Mononuclear cell (primary cell): ENCODE measurements at regions not wholly inside any gene's neighbourhood (a gene's known extent, or its start where the extent isn't known, plus 50 kb on each side); places are given as distances from the start of the nearest gene placed in this dataset.

Source experiments
- H3K27me3 ChIP-seq: 2 replicates; pipeline ENCODE4 v1.6.0; 2011; ENCODE audit warnings: low read length, control low read depth; ENCODE audit not compliant: insufficient read depth
- H3K4me1 ChIP-seq: 2 replicates; pipeline ENCODE4 v1.5.1; 2011; ENCODE audit warnings: mild to moderate bottlenecking, low read length, control low read depth; ENCODE audit not compliant: insufficient read depth
- H3K4me3 ChIP-seq: 2 replicates; pipeline ENCODE4 v1.5.1; 2011; ENCODE audit warnings: mild to moderate bottlenecking, low read length, moderate library complexity
- H3K9me3 ChIP-seq: 2 replicates; pipeline ENCODE4 v1.5.1; 2011; ENCODE audit warnings: low read depth, mild to moderate bottlenecking, control low read depth, low read length

GRCh38 chr5:1748271-1748670, 51.4 kb downstream of the MRPL36 start:
- no peak overlapping the region for H3K4me3 ChIP-seq
- no peaks in the 10 kb centered on the region for H3K9me3 ChIP-seq
- no peaks in the 10 kb centered on the region for H3K4me1 ChIP-seq
- no peaks in the 10 kb centered on the region for H3K27me3 ChIP-seq

GRCh38 chr5:1747803-1748085, 51.9 kb downstream of the MRPL36 start:
- no peaks in the 10 kb centered on the region for H3K9me3 ChIP-seq
- no peaks in the 10 kb centered on the region for H3K4me1 ChIP-seq
- H3K4me3 ChIP-seq, result no peak overlapping the region
- H3K27me3 ChIP-seq, result no peaks in the 10 kb centered on the region

- H3K4me3 ChIP-seq, result no peak overlapping the region
- H3K27me3 ChIP-seq, result peaks cover 2% of the 10 kb centered on the region
- no peaks in the 10 kb centered on the region for H3K4me1 ChIP-seq
- no peaks in the 10 kb centered on the region for H3K9me3 ChIP-seq
Observed at GRCh38 chr5:1747079-1747802, 52.4 kb downstream of the MRPL36 start.

DNA sequence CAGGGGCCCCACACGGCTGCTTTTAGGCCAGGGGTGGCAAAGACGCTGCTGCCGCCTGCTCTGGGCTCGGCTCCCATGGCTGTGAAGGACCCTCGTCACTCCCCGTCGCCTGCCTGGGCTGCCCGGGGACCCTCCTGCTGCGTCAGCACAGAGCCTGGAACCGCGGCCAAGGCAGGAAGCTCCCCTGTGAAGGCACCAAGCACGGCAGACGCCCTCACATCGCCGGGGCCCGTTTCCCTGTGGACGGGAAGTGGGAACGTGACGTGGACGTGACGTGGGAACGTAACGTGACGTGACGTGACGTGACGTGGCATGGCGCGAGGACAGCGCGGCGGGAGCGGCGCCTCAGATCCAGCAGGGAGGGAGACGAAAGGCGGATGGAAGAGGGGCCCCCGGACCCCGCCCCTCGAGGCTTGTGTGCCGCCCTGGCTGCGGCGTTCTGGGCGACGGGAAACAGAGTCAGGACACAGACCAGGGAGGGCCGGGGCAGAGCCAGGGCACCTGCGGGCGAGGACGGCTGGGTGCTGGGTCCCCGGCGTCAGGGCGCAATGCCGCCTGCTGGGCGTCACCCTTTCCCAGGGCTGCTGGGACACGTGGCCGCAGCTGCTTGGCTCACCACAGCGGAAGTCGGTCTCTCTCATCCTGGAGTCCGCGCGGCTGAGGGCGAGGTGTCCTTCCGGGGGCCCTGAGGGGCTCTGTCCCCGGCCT, 53.1 kb downstream of the MRPL36 start:
- no peaks in the 10 kb centered on the region for H3K9me3 ChIP-seq
- H3K4me1 ChIP-seq, result no peaks in the 10 kb centered on the region
- no peak overlapping the region for H3K4me3 ChIP-seq
- peaks cover 2% of the 10 kb centered on the region for H3K27me3 ChIP-seq

DNA sequence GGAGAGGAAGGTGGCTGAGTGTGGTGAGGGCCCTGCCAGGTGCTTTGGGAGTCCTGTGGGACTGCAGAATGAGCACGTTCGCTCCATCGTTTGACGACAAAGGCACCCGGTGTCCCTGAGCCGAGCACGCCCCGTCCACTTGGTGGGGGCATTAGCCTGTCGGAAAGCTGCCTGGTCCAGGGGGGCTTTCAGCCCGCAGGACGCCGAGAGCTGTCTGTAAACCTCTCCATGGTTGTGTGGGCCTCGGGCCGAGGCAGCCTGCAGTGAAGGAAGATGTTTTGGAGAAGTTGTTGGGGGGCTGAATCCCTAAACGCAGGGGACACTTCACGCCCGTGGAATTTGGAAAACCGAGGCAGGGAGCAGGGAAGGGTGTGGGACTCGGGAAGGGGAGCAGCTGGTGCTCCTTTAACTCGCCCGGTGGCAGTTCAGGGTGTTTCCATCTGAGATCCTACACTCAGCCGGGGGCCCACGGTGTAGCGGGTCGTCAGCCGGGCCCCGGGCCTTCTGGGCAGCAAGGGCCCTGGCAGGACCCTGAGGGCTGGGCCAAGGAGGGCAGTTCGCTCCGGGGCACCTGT, 53.8 kb downstream of the MRPL36 start:
- H3K4me3 ChIP-seq, result no peak overlapping the region
- peaks cover 2% of the 10 kb centered on the region for H3K27me3 ChIP-seq
- H3K9me3 ChIP-seq, result no peaks in the 10 kb centered on the region
- no peaks in the 10 kb centered on the region for H3K4me1 ChIP-seq

- H3K27me3 ChIP-seq, result peaks cover 2% of the 10 kb centered on the region
Observed at GRCh38 chr5:1745123-1745795, 54.4 kb downstream of the MRPL36 start.

DNA sequence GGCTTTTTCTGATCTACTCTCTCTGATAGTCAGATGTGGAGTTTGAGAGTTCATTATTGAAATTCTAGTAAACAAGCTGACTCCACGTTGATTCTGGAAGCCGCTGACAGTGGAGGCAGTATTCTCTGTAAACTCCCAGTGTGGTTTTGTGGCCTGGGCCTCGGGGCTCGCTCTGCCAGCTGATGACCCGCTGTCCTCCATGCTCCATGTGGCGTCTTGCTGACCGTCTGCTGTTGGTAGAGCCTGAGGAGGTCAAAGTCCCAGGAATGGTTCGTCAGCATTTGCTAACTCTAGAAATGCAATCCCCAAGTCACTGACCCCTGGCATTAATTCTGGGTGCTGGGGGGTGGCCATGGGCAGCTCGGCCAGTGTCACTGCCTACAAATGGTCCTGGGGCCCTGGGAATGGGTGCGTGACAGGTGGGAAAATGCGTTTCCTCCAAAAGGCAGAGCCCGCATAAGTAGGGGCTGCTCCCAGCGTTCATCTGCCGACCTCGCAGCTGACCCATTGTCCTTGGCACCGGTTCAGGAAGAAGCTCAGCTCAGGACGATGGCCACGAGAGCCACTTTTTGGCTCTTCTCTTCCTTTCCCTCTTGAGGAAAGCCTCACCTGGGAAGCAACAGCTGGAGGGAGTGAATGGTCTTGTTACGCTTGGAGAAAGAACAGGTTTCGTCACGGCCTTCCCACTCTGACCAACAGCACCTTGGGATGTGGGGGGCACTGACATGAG, 55.1 kb downstream of the MRPL36 start:
- H3K4me1 ChIP-seq, result no peaks in the 10 kb centered on the region
- H3K27me3 ChIP-seq, result peaks cover 2% of the 10 kb centered on the region
- peaks cover 9% of the 10 kb centered on the region for H3K9me3 ChIP-seq
- H3K4me3 ChIP-seq, result no peak overlapping the region

More at GRCh38 chr5:1745123-1745795, 54.4 kb downstream of the MRPL36 start:
- no peaks in the 10 kb centered on the region for H3K4me1 ChIP-seq
- H3K4me3 ChIP-seq, result no peak overlapping the region
- peaks cover 4% of the 10 kb centered on the region for H3K9me3 ChIP-seq

- peaks cover 9% of the 10 kb centered on the region for H3K9me3 ChIP-seq
- peaks cover 2% of the 10 kb centered on the region for H3K27me3 ChIP-seq
- no peaks in the 10 kb centered on the region for H3K4me1 ChIP-seq
- no peak overlapping the region for H3K4me3 ChIP-seq
Observed at GRCh38 chr5:1743769-1744085, 55.9 kb downstream of the MRPL36 start.

DNA sequence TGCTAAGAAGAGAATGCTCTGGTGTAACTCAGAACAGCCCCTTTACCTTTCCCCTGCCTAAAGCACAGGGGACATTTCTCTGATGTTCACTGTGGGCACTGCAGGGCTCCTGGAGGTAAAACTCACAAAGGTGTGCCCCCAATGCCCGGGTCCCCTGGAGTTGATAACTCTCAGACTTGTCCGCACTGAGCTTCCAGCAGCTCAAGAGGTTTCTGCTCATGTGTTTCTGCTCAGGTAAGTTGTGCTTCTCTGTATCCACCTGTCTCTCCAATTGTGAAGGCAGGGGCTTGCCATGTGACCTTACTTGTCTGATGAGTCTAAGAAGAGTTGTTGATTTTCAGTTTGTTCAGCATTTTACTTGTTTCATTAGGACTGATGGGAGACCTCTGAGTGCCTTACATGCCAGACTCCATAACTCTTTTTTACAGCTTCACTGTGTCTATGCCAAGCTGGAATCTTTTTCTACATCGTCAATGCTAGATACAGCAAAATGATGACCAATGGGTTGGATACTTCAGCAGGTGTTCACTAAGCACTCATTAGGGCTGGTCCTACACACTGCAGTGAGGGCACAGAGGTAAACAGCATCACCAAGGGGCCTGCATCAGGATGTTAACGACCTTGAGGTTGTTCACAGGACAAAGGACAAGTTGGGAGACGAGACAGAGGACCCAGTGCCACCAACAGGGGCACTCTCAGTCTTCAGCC, 56.4 kb downstream of the MRPL36 start:
- Histone ChIP-seq H3K4me3 (no peak overlapping the region), H3K27me3 (peaks cover 2% of the 10 kb centered on the region), H3K9me3 (peaks cover 9% of the 10 kb centered on the region), H3K4me1 (no peaks in the 10 kb centered on the region)

GRCh38 chr5:1737790-1738405, 61.7 kb downstream of the MRPL36 start:
- Histone ChIP-seq H3K9me3 (peaks cover 9% of the 10 kb centered on the region), H3K27me3 (peaks cover 2% of the 10 kb centered on the region), H3K4me1 (no peaks in the 10 kb centered on the region), H3K4me3 (no peak overlapping the region)

DNA sequence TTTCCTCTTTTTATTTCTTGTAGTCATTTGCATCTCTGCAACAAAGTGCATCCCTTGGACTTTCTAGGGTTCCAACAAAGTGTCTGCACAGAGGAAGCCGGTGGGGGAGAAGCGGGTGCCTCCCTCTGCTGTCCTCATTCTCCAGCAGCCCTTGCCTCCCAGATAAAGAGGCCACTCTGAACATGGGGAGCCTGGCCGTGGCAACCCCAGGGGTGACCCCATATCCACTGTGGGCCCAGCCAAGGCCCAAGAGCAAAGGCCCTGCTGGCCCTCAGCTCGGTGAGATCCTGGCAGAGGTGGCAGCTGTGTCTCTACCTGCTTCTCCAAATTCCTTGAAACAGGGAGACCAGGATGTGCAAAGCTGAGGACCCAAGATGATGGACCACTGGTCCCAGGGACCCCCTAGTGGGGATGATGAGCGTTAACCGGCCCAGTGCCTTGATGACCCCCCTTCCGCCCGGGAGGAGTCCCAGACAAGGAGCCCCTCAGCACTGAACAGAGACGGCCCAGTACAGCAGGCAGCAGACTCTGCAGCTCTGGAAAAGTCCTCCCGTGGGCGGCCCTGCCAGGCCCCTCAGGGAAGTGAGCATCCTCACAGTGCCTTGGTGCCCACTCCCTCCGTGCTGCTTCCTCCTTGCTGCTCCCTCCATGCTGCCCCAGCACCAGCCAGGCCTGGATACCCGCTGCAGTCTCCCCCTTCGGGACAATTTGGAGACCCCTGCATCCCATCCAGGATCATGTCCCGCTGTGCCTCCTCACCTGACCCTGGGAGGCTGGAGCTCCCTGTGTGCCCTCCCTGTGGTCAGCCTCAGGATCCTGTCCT, 62.5 kb downstream of the MRPL36 start:
- no peaks in the 10 kb centered on the region for H3K27me3 ChIP-seq
- H3K9me3 ChIP-seq, result peaks cover 9% of the 10 kb centered on the region
- no peak overlapping the region for H3K4me3 ChIP-seq
- H3K4me1 ChIP-seq, result no peaks in the 10 kb centered on the region

DNA sequence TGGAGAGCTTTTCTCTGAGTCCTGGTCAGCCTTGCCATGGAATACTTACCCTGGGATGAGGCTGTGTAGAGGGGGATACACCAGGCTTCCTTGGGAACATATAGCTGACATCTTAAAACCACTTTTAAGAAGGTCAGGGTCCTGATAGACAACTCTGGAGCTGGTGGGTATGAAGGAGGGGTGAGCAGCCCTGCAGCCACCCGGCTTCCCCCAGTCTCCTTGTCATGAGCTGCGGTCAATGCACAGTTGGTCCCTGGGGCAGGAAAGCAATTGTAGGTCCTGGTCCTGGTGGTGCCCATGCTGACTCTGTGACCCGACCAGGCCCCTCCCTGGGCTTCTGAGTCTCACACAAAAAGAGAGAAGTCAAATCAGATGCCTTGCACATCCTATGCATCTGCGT, 63.6 kb downstream of the MRPL36 start:
- Histone ChIP-seq H3K9me3 (peaks cover 9% of the 10 kb centered on the region), H3K4me3 (no peak overlapping the region), H3K4me1 (no peaks in the 10 kb centered on the region), H3K27me3 (no peaks in the 10 kb centered on the region)

DNA sequence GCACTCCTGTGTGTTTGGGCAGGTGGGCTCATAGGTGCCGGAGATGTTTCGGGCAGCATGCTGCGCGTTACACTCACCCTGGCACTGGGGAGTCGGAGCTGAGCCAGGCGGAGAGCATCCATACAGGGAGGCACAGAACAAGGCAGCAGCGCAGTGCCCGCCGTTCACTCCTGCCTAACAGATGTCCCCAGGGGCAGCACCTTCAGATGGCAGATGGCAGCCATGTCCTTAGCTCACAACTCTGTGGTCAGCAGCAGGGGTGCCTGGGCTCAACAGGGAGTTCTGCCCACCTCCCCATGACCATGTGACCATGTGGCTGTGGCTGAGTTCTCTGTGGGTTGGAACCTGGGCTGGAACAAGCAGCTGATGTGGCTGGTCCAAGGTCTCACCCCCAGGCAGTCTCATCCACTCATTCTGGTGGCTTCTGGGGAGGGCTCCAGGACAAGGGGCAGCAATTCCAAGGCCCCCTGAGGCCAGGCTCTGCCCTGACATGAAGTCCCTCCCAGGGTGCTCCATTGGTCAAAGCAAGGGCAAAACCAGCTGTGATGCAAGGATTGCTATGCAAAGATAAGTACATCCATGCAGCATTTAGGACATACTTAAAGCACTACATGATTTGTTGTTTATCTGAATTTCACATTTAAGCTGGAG, 64.2 kb downstream of the MRPL36 start:
- H3K4me3 ChIP-seq, result no peak overlapping the region
- H3K27me3 ChIP-seq, result no peaks in the 10 kb centered on the region
- H3K4me1 ChIP-seq, result no peaks in the 10 kb centered on the region
- H3K9me3 ChIP-seq, result peaks cover 7% of the 10 kb centered on the region
